Frontal cortex (tissue), 3 donors: ENCODE measurements at regions not wholly inside any gene's neighbourhood (a gene's known extent, or its start where the extent isn't known, plus 50 kb on each side); places are given as distances from the start of the nearest gene placed in this dataset.

Source experiments
- DNase-seq, 2 donors: peaks; one replicate each; pipeline ENCODE4 v3.0.0; 2012; ENCODE audit warnings: low spot score in 2 of 2
- FAIRE-seq: peaks from 2 replicates; lab custom pipeline; 2012; peaks lifted over from hg19 to GRCh38; lab: Jason Lieb, UNC
- donor health status: control.
- donor health status: control.
- donor health status: control.

DNA sequence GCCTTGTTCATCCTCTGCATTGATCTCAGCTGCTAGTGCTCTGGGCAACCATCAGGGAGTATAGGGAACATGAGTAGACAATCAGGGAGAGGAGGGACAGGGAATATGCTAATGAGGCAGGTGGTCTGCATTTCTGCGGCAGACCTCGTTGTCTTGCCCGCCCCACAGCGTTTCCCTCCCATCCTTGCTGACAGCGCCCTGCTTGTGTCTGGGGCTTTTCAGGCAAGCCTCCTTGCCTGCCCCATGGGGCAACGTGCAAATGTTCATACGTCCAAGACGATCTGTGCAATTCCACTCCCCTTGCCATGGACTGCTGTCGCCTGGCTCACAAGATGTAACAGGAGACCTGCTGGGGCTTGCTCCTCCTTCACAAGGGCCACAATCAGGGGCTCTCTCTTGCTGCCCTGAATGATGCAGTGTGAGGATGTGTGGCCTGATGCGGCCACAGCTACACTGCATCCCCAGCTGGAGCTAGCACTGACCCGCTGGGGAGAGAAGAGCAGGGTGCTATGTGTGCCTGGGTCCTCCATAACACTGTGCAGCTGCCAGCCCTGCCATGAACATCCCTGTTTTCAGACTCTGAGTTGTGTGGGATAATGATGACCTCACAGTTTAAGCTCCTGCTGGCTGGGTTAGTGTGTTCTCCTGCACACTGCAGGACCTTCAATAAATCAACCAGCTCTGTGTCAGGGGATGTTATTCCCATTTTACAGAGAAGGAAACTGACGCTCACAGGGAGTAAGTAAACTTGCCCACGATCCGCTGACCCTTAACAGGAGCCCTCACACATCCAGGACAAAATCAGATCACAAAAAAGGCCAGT, 211.3 kb downstream of the KLF13 start:
- FAIRE-seq (no peak), DNase-seq (no peak)

DNA sequence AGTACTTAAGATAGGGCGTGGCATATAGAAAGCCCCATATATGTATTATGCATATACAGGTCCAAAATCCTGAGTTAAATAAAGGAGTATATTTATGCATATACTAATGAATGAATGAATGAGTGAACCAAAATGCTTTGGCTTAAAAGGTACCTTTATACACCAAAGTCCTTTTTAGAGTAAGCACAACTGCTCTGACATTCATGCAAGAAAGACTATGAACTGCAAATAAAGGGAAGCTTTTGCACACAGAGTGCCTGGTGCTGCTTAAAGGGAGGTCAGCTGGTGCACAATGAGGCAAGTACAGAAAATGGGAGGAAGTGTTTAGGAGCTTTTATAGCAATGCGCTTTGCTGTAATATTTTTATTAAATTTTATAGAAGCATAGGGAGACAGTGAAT, 214.0 kb downstream of the KLF13 start:
- no peak for DNase-seq
- FAIRE-seq, result no peak

DNA sequence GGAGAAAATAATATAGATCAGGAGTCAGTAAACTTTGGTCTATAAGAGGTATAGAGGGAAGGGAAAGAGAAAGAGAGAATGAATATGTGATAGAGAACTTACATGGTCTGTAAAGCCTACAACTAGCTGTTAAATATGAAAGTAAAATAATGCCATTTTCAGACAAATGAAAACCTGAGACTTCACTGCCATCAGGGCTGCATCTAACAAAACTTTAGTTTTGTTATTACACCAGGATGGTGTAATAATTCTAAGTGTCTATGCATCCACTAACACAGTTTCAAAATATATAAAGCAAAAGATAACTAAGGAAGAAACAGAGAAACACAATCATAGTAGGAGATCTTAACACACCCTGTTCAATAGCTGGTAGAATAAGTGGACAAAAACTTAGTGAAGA, 217.7 kb downstream of the KLF13 start:
- DNase-seq (no peak), FAIRE-seq (no peak)

DNA sequence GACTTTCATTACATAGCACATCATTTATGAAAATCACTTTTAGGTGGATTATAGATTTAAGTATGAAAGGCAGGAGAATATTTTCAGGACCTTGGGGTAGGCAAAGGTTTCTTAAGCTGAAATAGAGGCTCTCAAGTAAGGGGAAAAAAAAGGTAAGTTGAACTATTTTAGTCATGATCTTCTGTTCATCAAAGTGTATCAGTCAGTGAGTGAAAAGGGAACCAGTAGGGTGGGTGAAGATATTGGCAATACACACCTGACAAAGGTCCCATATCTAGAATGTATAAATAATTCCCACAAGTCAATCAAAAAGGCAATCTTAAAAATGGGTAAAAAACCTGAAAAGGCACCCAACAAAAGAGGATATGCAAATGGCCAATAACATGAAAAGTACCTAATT, 218.6 kb downstream of the KLF13 start:
- FAIRE-seq, result no peak
- DNase-seq, result no peak

DNA sequence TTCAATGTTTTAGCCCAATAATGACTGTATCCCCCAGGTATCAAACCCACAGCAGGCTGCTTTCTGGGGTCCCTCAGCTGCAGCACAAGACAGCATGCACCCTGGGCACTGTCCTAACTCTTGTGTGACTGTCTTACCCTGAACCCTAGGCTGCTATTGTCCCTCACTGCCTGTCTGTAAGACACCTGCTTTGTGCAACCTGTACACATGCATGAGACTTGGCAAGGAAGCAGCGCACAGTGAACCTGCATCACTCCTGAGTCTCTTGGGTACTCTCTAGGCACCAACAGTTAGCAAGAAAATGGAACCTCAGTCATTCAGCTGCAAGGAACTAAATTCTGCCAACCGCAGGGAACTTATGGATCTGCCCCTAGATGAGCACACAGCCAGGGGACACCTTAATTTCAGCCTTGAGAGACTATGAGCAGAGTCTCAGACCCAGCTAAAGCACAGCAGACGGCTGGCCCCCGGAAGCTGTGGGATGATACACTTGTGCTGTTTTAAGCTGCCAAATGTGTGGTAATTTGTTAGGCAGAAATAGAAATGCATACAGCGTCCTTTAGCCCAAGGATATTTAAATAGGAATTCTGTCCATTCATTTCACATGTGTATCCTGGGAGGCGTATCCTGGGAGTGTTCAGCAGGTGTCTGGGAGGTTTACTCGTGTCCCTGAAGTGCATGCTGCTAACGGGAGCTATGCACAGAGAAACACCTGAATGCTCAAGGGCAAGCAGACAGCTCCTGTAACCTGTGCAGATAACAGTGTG, 223.8 kb downstream of the KLF13 start:
- DNase-seq (no peak), FAIRE-seq (no peak)

DNA sequence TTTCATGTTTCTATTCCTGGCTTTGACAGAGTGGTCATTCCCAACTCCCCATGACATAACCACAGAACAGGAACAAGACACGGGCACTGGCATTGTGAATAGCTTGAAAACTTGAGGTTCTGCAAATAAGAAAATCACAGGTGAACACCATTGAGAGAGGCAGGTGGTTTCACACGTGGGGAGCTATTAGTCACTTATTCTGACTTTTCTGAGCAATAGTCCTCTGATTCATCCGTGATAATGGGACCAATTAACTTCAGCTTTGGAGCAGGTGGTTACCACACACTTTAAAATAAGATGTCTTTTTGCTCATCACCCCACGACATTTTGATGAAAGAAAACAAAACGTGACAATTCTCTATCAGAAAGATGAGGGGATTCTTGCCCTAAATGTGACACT, 224.7 kb downstream of the KLF13 start:
- DNase-seq (no peak), FAIRE-seq (no peak)

DNA sequence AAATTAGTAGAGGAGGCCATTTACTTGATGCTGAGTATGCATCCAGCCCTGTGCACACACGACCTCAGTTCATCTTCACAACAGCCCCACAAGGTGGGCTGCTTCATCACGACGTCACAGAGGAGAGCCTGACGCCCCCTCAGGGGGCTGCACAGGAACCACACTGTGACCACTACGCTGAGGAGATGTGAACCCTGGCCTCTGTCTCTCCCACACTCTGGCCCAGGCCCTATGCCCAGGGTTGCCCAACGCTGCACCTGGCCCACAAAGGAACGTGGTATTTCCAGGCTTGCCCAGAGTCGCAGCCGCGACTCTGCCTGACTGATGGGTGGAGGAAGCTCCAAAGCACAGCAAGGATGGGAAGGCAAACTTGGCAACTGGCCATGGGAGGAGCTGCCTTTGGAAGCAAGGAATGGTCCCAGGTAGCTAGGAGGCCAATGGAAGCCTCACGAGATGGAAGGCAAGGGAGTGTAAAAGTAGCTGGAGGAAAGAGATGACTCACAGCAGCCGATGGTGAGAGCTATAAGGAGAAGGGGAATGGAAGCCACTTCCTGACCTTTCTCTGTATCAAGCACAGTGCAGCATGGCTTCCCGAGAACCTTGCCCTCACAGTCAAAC, 226.0 kb downstream of the KLF13 start:
- FAIRE-seq (no peak), DNase-seq (no peak)

DNA sequence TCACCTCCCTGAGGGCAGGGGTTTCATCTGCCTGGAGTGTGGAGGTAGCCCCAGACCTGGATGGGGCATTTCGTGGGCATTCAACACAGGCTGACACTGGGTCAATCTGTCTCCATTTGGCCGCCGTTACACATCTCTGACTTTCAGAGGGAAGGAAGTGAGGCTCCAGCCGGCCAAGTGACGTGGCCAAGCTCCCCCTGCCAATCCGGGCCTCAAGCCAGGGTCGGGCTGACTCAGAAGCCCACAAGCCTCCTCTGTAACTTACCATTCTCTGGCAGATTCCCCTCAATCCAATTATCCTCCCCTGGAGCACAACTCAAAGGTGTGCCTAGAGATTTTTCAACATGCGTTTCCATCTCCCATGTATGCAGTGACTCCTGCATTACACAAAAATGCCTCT, 227.6 kb downstream of the KLF13 start:
- FAIRE-seq, result no peak
- peak in 1 of 2 donors; percentile 23 for DNase-seq

DNA sequence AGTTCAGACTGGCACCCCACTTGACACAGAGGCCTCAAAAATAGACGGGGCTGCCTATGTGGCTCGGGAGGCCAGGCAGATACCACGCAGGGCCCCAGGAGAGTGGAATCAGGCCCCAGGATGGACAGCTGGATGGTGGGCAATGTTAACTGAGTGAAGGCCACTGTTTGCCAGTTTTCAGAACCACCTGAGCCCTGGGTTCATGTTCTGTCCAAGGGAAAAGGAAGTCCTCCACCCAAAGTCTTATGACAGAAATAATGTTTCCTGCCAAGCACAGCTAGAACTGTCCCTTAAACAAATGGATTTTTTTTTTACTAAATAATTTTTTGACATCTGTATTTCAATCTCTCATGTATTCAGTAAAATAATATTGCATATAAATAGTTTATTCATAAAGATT, 228.4 kb downstream of the KLF13 start:
- DNase-seq (no peak), FAIRE-seq (no peak)

DNA sequence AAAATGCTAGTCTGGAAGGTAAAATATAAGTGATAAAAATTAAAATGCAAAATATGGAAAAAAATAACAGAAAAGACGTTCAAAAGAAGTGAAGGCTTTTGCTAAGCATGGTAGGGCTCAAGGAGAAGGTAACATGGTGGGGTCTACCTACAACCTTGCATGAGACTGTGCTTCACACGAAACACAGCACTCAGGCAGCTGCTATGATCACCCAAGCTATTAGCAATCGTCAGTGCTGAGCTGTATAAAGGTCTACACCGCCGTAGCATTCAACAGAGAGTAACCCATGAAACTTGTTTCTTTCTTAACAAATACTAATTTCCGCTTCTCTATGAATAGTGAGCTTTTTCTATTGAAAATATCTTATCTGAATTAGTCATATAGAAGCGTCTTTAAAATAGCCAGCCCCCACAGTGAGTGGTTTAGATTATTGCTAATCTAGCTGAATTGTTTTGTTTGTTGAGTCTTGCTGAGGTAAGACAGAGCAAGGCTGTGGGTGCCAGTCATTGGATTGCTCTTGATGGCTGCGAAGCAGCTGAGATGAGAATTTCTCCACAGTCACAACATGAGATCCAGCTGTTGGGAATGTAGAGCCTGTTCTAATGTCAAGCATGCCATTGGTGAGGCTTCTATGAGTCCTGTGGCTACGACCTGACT, 230.0 kb downstream of the KLF13 start:
- DNase-seq (no peak), FAIRE-seq (no peak)

DNA sequence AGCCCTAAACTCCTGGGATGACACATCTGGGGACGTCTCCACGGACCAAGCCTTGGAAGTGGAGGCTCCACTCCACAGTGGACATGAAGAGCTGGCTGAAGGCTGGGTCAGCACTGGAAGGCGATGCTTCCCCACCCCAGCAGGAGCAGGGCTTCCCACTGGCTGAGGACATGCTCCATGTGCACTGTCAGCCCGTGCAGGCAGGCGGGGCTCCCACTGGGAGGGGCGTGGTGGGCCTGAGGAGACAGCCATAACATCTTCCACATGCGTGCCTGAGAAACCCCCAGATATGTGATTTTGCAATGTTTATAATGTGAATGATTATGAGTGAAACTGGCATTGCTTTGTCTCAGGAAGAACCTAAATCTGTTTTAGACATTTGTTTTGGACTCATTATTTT, 231.3 kb downstream of the KLF13 start:
- no peak for DNase-seq
- no peak for FAIRE-seq

DNA sequence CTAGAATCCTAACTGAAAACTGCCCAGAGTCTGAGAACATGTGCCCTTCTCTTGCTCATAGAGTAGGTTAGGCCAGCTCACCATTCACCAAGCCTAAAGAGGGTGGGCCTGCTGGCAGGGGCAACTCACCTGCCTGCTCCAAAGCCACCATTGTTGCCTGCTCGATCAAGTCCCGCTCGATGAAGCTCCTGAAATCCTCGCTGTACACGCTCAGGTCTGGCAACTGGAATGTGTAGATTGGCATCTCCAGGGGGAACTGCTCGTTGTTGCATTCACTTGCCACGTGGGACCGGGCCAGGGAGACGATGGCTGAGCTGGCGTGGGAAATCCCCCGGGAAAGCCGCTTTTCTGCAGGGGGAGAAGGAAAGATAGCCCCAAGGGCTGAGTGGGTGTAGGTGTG, 232.2 kb downstream of the KLF13 start:
- no peak for DNase-seq
- FAIRE-seq, result no peak

DNA sequence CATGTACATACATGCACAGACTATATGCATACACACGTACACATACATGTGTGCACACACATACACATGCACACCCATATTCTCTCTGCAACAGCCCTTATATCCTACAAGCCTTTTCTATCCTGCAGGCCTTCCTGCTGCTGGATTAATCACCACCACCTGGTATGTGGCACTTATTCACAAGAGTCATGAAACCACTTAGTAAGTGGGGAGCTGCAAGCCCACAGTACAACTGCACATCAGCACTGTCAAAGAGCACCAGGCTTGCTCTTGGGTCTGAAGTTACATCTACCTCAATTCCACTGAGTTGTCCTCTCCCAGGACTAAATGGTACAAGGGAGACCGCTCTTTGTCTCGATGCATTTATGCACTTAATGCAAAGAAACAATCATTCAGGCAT, 233.2 kb downstream of the KLF13 start:
- DNase-seq, result no peak
- FAIRE-seq, result no peak

DNA sequence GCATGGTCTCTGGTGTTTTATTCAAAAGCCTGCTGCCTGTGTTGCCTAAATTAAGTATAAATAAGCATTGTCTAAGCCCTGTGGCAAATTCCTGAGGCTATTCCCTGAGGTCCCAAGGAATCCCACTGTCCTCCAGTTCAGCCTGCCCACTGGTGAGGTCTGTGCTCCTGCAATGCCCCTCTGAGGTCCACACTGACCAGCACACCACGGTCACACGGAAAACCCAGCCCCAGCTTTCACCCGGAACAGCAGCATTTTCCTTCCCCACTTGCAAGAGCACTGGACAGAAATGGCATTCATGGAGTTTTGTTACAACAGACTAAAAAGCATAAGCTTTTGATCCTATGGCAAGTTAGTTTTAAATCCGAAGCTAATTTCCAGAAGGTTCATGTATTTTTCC, 234.0 kb downstream of the KLF13 start:
- DNase-seq, result no peak
- no peak for FAIRE-seq

DNA sequence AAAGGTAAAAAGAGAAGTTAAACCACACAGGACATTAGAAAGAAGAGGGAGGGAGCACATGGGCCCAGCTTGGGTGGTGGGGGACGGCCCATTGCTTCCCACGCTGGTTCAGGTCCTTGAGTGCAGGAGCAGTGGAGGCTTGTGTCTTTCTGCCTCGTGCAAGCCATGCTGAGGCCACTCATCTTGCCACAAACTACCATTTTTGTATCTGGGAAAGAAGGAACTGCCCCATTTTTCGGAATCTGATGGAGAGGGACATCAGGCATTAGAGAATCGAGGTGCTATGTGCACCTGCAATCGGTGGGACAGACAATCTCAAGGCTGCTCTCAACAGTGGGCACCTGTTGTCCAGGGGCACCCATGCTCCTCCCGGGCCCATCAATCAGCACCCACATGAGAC, 234.5 kb downstream of the KLF13 start:
- no peak for FAIRE-seq
- no peak for DNase-seq

DNA sequence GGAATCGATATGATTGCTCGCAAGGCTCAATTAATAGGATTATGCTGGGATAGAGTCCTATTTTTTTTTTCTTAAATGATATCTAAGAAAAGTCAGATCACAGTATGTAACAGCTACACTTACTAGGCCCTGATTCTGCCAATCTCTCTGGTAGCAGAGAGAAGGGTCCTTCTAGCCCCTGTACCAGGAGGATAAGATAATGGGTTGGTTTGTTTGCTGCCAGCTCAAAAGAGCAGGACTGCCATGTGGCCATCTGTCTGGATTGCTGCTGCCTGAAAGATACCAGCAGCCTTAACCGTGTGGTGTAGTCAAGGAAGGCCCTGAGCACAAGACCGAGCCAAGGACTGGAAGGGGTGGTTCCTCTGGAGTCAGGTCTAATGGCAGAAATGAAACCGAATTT, 236.4 kb downstream of the KLF13 start:
- no peak for DNase-seq
- FAIRE-seq, result no peak

DNA sequence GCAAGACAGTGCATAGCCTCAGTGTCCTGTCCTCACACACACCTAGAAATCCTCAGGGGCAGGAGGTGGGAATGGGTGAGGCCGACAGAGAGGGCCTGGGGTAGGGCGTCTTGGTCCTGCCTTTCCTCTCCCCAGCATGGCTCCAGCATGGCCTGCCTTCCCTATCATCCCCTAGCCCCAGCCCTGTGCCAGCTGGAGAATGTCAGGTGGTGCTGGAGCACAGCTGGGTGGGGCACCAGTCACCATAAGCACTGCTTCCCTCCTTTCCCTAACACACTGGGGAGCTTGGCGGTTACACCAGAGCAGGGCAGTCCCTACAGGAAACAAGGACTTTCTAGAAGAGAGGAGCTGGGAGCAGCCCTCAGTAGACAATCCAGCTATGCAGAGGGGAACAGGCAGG, 236.8 kb downstream of the KLF13 start:
- DNase-seq (no peak), FAIRE-seq (no peak)

DNA sequence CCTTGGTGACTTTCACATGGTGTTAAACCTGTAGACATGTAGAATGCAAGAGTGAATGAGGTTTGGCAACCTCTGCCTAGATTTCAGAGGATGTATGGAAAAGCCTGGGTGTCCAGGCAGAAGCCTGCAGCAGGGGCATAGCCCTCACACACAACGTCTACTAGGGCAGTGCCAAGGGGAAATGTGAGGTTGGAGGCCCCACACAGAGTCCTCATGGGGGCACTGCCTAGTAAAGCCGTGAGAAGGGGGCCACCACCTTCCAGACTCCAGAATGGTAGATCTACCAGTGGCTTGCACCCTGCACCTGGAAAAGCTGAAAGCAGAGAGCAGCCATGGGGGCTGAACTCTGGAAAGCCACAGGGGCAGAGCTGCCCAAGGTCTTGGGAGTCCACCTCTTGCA, 241.2 kb downstream of the KLF13 start:
- DNase-seq, result no peak
- no peak for FAIRE-seq

DNA sequence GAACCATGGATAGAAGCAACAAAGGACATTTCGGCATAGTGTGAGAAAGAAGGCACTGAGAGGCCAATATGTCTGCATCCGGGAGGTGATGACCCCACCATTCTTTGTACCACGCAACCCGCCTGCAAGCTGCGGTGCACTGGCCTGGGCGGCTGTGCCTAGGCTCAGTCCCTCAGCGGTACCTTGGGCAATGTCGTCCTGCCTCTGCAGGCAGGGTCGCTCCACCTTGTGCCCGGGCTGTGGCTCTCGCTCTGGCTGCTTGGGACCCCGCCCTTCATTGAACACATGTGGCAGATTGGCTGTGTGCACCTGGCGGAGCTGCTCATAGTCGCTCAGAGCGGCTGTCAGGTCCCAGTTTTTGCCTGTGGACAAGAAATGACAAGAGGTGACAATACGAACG, 243.2 kb downstream of the KLF13 start:
- no peak for DNase-seq
- FAIRE-seq, result no peak

DNA sequence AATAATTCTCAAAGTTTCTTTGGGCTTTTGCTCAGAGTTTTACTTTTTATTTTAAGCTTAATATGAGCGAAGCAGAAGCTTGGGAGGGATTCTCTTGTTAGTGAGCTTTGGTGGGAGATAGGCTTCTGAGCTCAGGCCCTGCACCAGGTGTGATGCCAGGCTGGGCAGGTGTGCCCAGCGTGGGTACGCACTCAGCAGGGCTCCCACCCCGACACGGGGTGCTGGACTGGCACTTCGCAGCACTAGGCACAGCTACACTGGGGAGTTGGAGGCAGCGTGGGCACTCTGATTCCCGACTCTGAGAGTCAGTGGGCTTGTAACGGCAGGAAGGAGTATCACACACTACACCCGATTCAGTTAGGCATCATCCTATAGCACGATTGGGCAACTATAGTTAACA, 244.0 kb downstream of the KLF13 start:
- FAIRE-seq, result no peak
- no peak for DNase-seq

DNA sequence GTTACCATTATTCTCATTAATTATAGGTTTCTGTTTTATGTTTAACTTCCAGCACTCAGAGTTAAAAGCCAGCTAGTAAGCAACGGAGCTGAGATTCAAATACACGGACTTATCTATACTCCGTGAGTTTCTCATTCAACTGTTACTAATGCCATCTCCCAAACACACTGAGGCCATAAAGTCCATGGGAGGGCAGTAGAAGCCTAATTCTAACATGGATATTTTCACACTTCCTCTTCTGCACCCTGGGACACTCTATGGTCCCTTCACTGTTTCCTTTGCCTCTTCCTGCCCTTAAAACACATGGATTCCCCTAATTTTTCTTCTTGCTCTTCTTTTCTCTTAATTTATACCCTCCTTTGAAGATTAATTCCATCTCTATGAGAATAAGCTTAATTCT, 245.0 kb downstream of the KLF13 start:
- DNase-seq, result no peak
- no peak for FAIRE-seq
